K562 (cell line): ENCODE measurements at regions not wholly inside any gene's neighbourhood (a gene's known extent, or its start where the extent isn't known, plus 50 kb on each side); places are given as distances from the start of the nearest gene placed in this dataset.

Source experiments
- ATAC-seq: fragments of 200-7000 bp; cut with Tn5 transposase; 3 replicates; pipeline ENCODE4 v1.9.1; 2020; ENCODE audit warnings: moderate library complexity
- BruUV-seq: library from RNA; stranded (reverse); fragments of 400-500 nt; replicated peaks from 2 replicates; lab custom pipeline; 2021; lab: Mats Ljungman, UMichigan
- CTCF ChIA-PET: fragments of 300-600 bp; formaldehyde crosslinking; extraction: SDS; loops from one replicate; lab custom pipeline; 2021; ENCODE audit warnings: low intra/inter-chr PET ratio; lab: Yijun Ruan, JAX
- POLR2A ChIA-PET: fragments of 300-600, 350-650 bp; sonication (Branson Sonifier 250); formaldehyde crosslinking; extraction: SDS; loops from one replicate; lab custom pipeline; 2021; ENCODE audit warnings: antibody characterized with exemption, inconsistent platforms; lab: Yijun Ruan, JAX
- DNase-seq, 4 experiments: peaks; one replicate each; pipeline versions ENCODE4 v3.0.0 to v3.0.0-alpha.2; 2011 to 2018; ENCODE audit warnings: low spot score in 3 of 4, mixed read lengths in 3 of 4; ENCODE audit errors: extremely low read depth in 1 of 4
- FAIRE-seq: peaks from 2 replicates; lab custom pipeline; 2011; peaks lifted over from hg19 to GRCh38; lab: Jason Lieb, UNC
- H2AFZ ChIP-seq: 2 replicates; pipeline ENCODE4 v1.6.0; 2011; ENCODE audit warnings: low read depth, low read length, control low read depth, inconsistent platforms
- H3K27ac ChIP-seq: fragments of 200-600 bp; 3 replicates; pipeline ENCODE4 v1.8.0; 2011; ENCODE audit warnings: low read depth, mild to moderate bottlenecking, control low read depth, inconsistent platforms, low read length, moderate library complexity, mixed read lengths; ENCODE audit errors: extremely low read depth
- H3K27me3 ChIP-seq, 2 experiments: fragments of 300-600 bp in 1 of 2; 2 replicates in 1 of 2; 3 replicates in 1 of 2; pipeline versions ENCODE4 v1.6.0 to v1.8.0; 2011; ENCODE audit warnings: inconsistent platforms in 2 of 2, low read length in 2 of 2, mild to moderate bottlenecking in 1 of 2, mixed read lengths in 1 of 2, moderate library complexity in 1 of 2; ENCODE audit not compliant: control insufficient read depth in 2 of 2, insufficient read depth in 2 of 2
- H3K36me3 ChIP-seq: fragments of 300-600 bp; 3 replicates; pipeline ENCODE4 v1.8.0; 2011; ENCODE audit warnings: mild to moderate bottlenecking, low read length, inconsistent platforms; ENCODE audit not compliant: control insufficient read depth, insufficient read depth
- H3K4me1 ChIP-seq, 2 experiments: fragments of 200-600 bp in 1 of 2; replicated peaks in 1 of 2; 2 replicates in 1 of 2; 3 replicates in 1 of 2; pipeline versions ENCODE4 v1.5.1 to v1.8.0; 2011; ENCODE audit warnings: inconsistent platforms in 2 of 2, low read length in 2 of 2, mild to moderate bottlenecking in 1 of 2, mixed read lengths in 1 of 2, moderate library complexity in 1 of 2; ENCODE audit not compliant: control insufficient read depth in 2 of 2, insufficient read depth in 2 of 2
- H3K4me2 ChIP-seq: 2 replicates; pipeline ENCODE4 v1.6.1; 2011; ENCODE audit warnings: low read length, control low read depth, inconsistent platforms, mixed read lengths; ENCODE audit not compliant: insufficient read depth
- H3K4me3 ChIP-seq: fragments of 200-600 bp; sonication (generic), shearing (Covaris generic); 2 replicates; pipeline ENCODE4 v1.5.1; 2016; ENCODE audit warnings: control low read depth, inconsistent platforms
- H3K79me2 ChIP-seq: fragments of 200-600 bp; 3 replicates; pipeline ENCODE4 v1.8.0; 2011; ENCODE audit warnings: low read length, inconsistent platforms; ENCODE audit not compliant: control insufficient read depth, insufficient read depth
- H3K9ac ChIP-seq, 2 experiments: 2 replicates each; pipeline versions ENCODE4 v1.6.0 to v1.6.1; 2011; ENCODE audit warnings: low read depth in 2 of 2, low read length in 2 of 2, control low read depth in 1 of 2, inconsistent platforms in 1 of 2, mild to moderate bottlenecking in 1 of 2, mixed read lengths in 1 of 2; ENCODE audit not compliant: insufficient read depth in 1 of 2
- H3K9me1 ChIP-seq: one replicate; pipeline ENCODE4 v1.6.0; 2011; ENCODE audit warnings: inconsistent platforms, mild to moderate bottlenecking, low read length, moderate library complexity; ENCODE audit not compliant: control insufficient read depth, insufficient read depth
- H3K9me3 ChIP-seq: replicated peaks from 2 replicates; pipeline ENCODE4 v1.5.1; 2011; ENCODE audit warnings: low read depth, low read length, inconsistent platforms; ENCODE audit not compliant: control insufficient read depth, insufficient read depth
- H4K20me1 ChIP-seq: replicated peaks from 2 replicates; pipeline ENCODE4 v1.6.1; 2011; ENCODE audit warnings: low read length, inconsistent platforms, mixed read lengths; ENCODE audit not compliant: control insufficient read depth, insufficient read depth
- GATAD2A ChIP-seq: fragments of 450-650 bp; IDR thresholded peaks from 2 replicates; pipeline ENCODE4 v1.6.1; 2017
- HDAC2 ChIP-seq: fragments of 450-650 bp; IDR thresholded peaks from 2 replicates; pipeline ENCODE4 v1.6.1; 2016; ENCODE audit warnings: mild to moderate bottlenecking
- HNRNPL ChIP-seq: fragments of 200-400 bp; formaldehyde crosslinking; IDR thresholded peaks from 2 replicates; pipeline ENCODE4 v1.6.1; 2017; ENCODE audit warnings: low read depth, mild to moderate bottlenecking, low read length
- MBD2 ChIP-seq: sonication (generic); IDR thresholded peaks from 2 replicates; pipeline ENCODE4 v1.6.1; 2016; ENCODE audit warnings: low read depth, borderline replicate concordance
- MEF2D ChIP-seq: conservative IDR thresholded peaks from 2 replicates; pipeline ENCODE4 v1.6.1; 2016; ENCODE audit warnings: low read depth, missing genetic modification characterization, missing compliant biosample characterization
- MTA2 ChIP-seq: fragments of 450-650 bp; IDR thresholded peaks from 2 replicates; pipeline ENCODE4 v1.6.1; 2016; ENCODE audit warnings: low read depth
- MTF1 ChIP-seq: fragments of 250-450 bp; sonication (Bioruptor Pico); IDR thresholded peaks from 2 replicates; pipeline ENCODE4 v1.9.0; 2021; ENCODE audit warnings: moderate library complexity, mild to moderate bottlenecking, inconsistent platforms, borderline replicate concordance
- NCOA1 ChIP-seq: fragments of 450-650 bp; IDR thresholded peaks from 2 replicates; pipeline ENCODE4 v1.6.1; 2016; ENCODE audit warnings: low read depth
- NCOR1 ChIP-seq: fragments of 450-650 bp; IDR thresholded peaks from 2 replicates; pipeline ENCODE4 v1.6.1; 2016; ENCODE audit warnings: mild to moderate bottlenecking, moderate library complexity
- NONO ChIP-seq, 2 experiments: fragments of 200-400 bp in 1 of 2; fragments of 450-650 bp in 1 of 2; formaldehyde crosslinking in 1 of 2; IDR thresholded peaks; 2 replicates each; pipeline ENCODE4 v1.6.1; 2017; ENCODE audit warnings: low read depth in 2 of 2, mild to moderate bottlenecking in 2 of 2, moderate library complexity in 2 of 2, low read length in 1 of 2
- SMAD1 ChIP-seq: fragments of 150-350 bp; IDR thresholded peaks from 2 replicates; pipeline ENCODE4 v1.6.1; 2014; ENCODE audit warnings: low read length, low read depth; ENCODE audit not compliant: partially characterized antibody
- SMC3 ChIP-seq: conservative IDR thresholded peaks from 2 replicates; pipeline ENCODE4 v1.6.1; 2011; ENCODE audit warnings: low read depth, low read length, improper control_type of control experiment; ENCODE audit not compliant: insufficient read depth
- TAL1 ChIP-seq: fragments of 450-650 bp; IDR thresholded peaks from 2 replicates; pipeline ENCODE4 v1.6.1; 2016; ENCODE audit warnings: mild to moderate bottlenecking
- ZNF778 ChIP-seq: fragments of 450-650 bp; formaldehyde crosslinking; IDR thresholded peaks from 2 replicates; pipeline ENCODE4 v1.4.0; 2020; ENCODE audit warnings: mild to moderate bottlenecking, moderate library complexity
- WGBS: fragments of 100-300 bp; shearing (Covaris generic); methylation state at CpG from one replicate; pipeline ENCODE4 v1.1.6; 2016; ENCODE audit warnings: low coverage, mixed read lengths; ENCODE audit not compliant: insufficient coverage; ENCODE audit errors: missing lambda C conversion rate; 5-methylcytosine and 5-hydroxymethylcytosine counted together
- in situ Hi-C: fragments of 300-500 bp; cut with MboI; formaldehyde crosslinking; loops from 4 replicates; pipeline ENCODE4 v1.15.0; 2018; ENCODE audit warnings: inconsistent platforms, mixed read lengths
- intact Hi-C: fragments of 100-400 bp; cut with micrococcal nuclease; formaldehyde crosslinking; loops from 2 replicates; pipeline ENCODE4 v1.14.2; 2022
- TF ChIP-seq, protein P1 (sequence below): fragments of 450-650 bp; conservative IDR thresholded peaks from 2 replicates; pipeline ENCODE4 v1.6.1; 2016; ENCODE audit warnings: missing genetic modification characterization, low read depth, mild to moderate bottlenecking, control low read depth, missing compliant biosample characterization
- TF ChIP-seq, protein P2 (sequence below): fragments of 200-800 bp; sonication (Bioruptor generic); IDR thresholded peaks from 2 replicates; pipeline ENCODE4 v1.6.1; 2017; ENCODE audit warnings: missing genetic modification characterization, missing compliant biosample characterization
- TF ChIP-seq, protein P3 (sequence below), 3 experiments: fragments of 200-800 bp in 1 of 3; sonication (Bioruptor generic) in 1 of 3; sonication (generic) in 1 of 3; formaldehyde crosslinking in 1 of 3; IDR thresholded peaks; 2 replicates each; pipeline versions ENCODE4 v1.6.1 to v1.8.0; 2016 to 2022; ENCODE audit warnings: mild to moderate bottlenecking in 2 of 3, missing compliant biosample characterization in 2 of 3, missing genetic modification characterization in 2 of 3, missing genetic modification reagents in 1 of 3

DNA sequence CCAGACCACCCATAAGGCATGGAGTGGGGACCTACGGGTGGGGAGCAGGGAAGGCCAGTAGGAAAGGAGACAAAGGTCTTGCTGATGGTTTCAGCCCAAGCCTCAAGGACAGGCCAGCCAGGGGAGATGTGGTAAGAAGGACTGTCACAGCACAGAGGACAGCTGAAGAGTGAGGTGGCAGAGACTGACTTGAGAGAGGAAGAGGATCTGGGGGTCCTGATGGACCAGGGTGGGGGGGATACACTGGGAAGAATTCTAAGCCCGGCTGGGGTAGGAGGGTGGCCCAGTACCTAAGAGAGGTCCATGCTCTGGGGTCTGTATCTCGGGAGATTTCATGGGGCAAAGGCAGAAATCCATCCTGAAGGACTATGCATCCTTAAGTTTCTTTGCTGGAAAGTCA is 66.1 kb upstream of the THY1 start:
- Histone ChIP-seq H3K27me3 (peaks cover 3 to 61% of the 10 kb centered on the region in 2 experiments; a peak in 4 of 5 replicates), H2AFZ (no peak overlapping the region), H3K4me3 (no peak overlapping the region), H3K79me2 (no peaks in the 10 kb centered on the region), H3K36me3 (no peaks in the 10 kb centered on the region), H3K9ac (no peak overlapping the region), H3K4me1 (peaks cover 0 to 6% of the 10 kb centered on the region in 2 experiments; a peak in 1 of 5 replicates), H3K4me2 (no peak overlapping the region), H3K9me3 (no peaks in the 10 kb centered on the region), H3K27ac (no peak overlapping the region), H4K20me1 (peaks cover 10% of the 10 kb centered on the region; the same call in 1 of the 2 replicates), H3K9me1 (no peaks in the 10 kb centered on the region)
- ChIA-PET POLR2A (interaction anchor here (1.6 kb wide), 1 partner anchor 14 kb away, joined by 3 read pairs; no protein-coding TSS in a partner anchor), CTCF (no interaction called here)
- no peak for ATAC-seq
- no TSS peak for BruUV-seq
- DNase-seq: no peak
- no peak for FAIRE-seq
- in situ Hi-C loops: loop anchor here (10.0 kb wide), 1 partner anchor 246 kb away; no protein-coding TSS in a partner anchor
- WGBS: 0% methylated on average over 2 of the region's 3 CpGs
- intact Hi-C loops: loop anchor here (10.0 kb wide), 1 partner anchor 146 kb away; no protein-coding TSS in a partner anchor
- no peak for TF ChIP-seq TAL1
- TF ChIP-seq, protein P1, sequence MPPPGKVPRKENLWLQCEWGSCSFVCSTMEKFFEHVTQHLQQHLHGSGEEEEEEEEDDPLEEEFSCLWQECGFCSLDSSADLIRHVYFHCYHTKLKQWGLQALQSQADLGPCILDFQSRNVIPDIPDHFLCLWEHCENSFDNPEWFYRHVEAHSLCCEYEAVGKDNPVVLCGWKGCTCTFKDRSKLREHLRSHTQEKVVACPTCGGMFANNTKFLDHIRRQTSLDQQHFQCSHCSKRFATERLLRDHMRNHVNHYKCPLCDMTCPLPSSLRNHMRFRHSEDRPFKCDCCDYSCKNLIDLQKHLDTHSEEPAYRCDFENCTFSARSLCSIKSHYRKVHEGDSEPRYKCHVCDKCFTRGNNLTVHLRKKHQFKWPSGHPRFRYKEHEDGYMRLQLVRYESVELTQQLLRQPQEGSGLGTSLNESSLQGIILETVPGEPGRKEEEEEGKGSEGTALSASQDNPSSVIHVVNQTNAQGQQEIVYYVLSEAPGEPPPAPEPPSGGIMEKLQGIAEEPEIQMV (tag): no peak
- TF ChIP-seq ZNF778: no peak
- no peak for TF ChIP-seq HDAC2
- no peak for TF ChIP-seq MEF2D
- TF ChIP-seq MTF1 (CRISPR knock-in tag): no peak
- no peak for TF ChIP-seq MTA2
- no peak for TF ChIP-seq MBD2
- TF ChIP-seq, protein P2, sequence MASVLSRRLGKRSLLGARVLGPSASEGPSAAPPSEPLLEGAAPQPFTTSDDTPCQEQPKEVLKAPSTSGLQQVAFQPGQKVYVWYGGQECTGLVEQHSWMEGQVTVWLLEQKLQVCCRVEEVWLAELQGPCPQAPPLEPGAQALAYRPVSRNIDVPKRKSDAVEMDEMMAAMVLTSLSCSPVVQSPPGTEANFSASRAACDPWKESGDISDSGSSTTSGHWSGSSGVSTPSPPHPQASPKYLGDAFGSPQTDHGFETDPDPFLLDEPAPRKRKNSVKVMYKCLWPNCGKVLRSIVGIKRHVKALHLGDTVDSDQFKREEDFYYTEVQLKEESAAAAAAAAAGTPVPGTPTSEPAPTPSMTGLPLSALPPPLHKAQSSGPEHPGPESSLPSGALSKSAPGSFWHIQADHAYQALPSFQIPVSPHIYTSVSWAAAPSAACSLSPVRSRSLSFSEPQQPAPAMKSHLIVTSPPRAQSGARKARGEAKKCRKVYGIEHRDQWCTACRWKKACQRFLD: no peak
- no peak for TF ChIP-seq NCOR1
- no peak for TF ChIP-seq SMAD1
- TF ChIP-seq, protein P3, sequence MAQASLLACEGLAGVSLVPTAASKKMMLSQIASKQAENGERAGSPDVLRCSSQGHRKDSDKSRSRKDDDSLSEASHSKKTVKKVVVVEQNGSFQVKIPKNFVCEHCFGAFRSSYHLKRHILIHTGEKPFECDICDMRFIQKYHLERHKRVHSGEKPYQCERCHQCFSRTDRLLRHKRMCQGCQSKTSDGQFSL (CRISPR knock-in tag; IDR thresholded peaks at IDR 0.05): no peak
- TF ChIP-seq, protein P3 (tag; IDR thresholded peaks at IDR 0.05): no peak
- TF ChIP-seq NCOA1: no peak
- no peak for TF ChIP-seq NONO (IDR thresholded peaks at IDR 0.05; ENCODE audit: low read depth in 2 of 2, low read length in 1 of 2)
- TF ChIP-seq HNRNPL: no peak
- no peak for TF ChIP-seq SMC3
- TF ChIP-seq GATAD2A: no peak
